HG03159 (cell line): ENCODE measurements at regions not wholly inside any gene's neighbourhood (a gene's known extent, or its start where the extent isn't known, plus 50 kb on each side); places are given as distances from the start of the nearest gene placed in this dataset.
A peak's percentile ranks its signal among the peaks of the same experiment; 100 is the strongest.
"Not testable (repeated sequence)": the region's sequence is repeated elsewhere in the genome, so short reads cannot be mapped to it uniquely, and the experiment has no call there.

ENCODE experiments used
- ATAC-seq: cut with Tn5 transposase; IDR thresholded peaks from one replicate; pipeline ENCODE4 v1.9.1; 2021; ENCODE audit warnings: mild to moderate bottlenecking, moderate library complexity; ENCODE audit not compliant: unreplicated experiment

GRCh38 chr18:70931942-70932814 is 643.3 kb downstream of the SOCS6 start:
- ATAC-seq, result peak; percentile 60

- ATAC-seq, result no peak
These were observed 632.1 kb downstream of the SOCS6 start for GRCh38 chr18:70920840-70921374.

GRCh38 chr18:70907673-70908072 is 618.8 kb downstream of the SOCS6 start:
- no peak for ATAC-seq

- no peak for ATAC-seq
These were observed 603.5 kb downstream of the SOCS6 start for GRCh38 chr18:70892381-70892780.

GRCh38 chr18:70870292-70870691 is 581.4 kb downstream of the SOCS6 start:
- no peak for ATAC-seq

- ATAC-seq, result no peak
These were observed 559.5 kb downstream of the SOCS6 start for GRCh38 chr18:70848329-70848728.

GRCh38 chr18:70840649-70841048 is 551.8 kb downstream of the SOCS6 start:
- no peak for ATAC-seq

- ATAC-seq, result no peak
These were observed 538.8 kb downstream of the SOCS6 start for GRCh38 chr18:70827632-70828031.

GRCh38 chr18:70826571-70826970 is 537.7 kb downstream of the SOCS6 start:
- no peak for ATAC-seq

GRCh38 chr18:70822691-70823090 is 533.8 kb downstream of the SOCS6 start:
- no peak for ATAC-seq

GRCh38 chr18:70822117-70822516 is 533.3 kb downstream of the SOCS6 start:
- no peak for ATAC-seq

- ATAC-seq, result no peak
These were observed 519.7 kb downstream of the SOCS6 start for GRCh38 chr18:70808481-70809056.

- ATAC-seq, result peak; percentile 99
These were observed 493.1 kb downstream of the SOCS6 start for GRCh38 chr18:70781860-70782453.

- ATAC-seq, result not testable (repeated sequence)
These were observed 477.4 kb downstream of the SOCS6 start for GRCh38 chr18:70766254-70766653.

GRCh38 chr18:70762812-70763211 is 474.0 kb downstream of the SOCS6 start:
- ATAC-seq, result no peak

- no peak for ATAC-seq
These were observed 469.9 kb downstream of the SOCS6 start for GRCh38 chr18:70758780-70759179.

- no peak for ATAC-seq
These were observed 465.6 kb downstream of the SOCS6 start for GRCh38 chr18:70754486-70754885.

- no peak for ATAC-seq
These were observed 444.1 kb downstream of the SOCS6 start for GRCh38 chr18:70732916-70733315.

- no peak for ATAC-seq
These were observed 443.3 kb downstream of the SOCS6 start for GRCh38 chr18:70732188-70732587.

- ATAC-seq, result no peak
These were observed 431.8 kb downstream of the SOCS6 start for GRCh38 chr18:70720607-70721006.

GRCh38 chr18:70709720-70710119 is 420.9 kb downstream of the SOCS6 start:
- ATAC-seq, result no peak

GRCh38 chr18:70709144-70709543 is 420.3 kb downstream of the SOCS6 start:
- no peak for ATAC-seq
